GM18511 (cell line): ENCODE measurements at regions not wholly inside any gene's neighbourhood (a gene's known extent, or its start where the extent isn't known, plus 50 kb on each side); places are given as distances from the start of the nearest gene placed in this dataset.

Experiments used
- ATAC-seq: cut with Tn5 transposase; IDR thresholded peaks from one replicate; pipeline ENCODE4 v1.9.1; 2021; ENCODE audit warnings: mild to moderate bottlenecking, moderate library complexity; ENCODE audit not compliant: unreplicated experiment

- no peak for ATAC-seq
Measured at GRCh38 chr22:48950151-48950915, 877.3 kb downstream of the BRD1 start.

DNA sequence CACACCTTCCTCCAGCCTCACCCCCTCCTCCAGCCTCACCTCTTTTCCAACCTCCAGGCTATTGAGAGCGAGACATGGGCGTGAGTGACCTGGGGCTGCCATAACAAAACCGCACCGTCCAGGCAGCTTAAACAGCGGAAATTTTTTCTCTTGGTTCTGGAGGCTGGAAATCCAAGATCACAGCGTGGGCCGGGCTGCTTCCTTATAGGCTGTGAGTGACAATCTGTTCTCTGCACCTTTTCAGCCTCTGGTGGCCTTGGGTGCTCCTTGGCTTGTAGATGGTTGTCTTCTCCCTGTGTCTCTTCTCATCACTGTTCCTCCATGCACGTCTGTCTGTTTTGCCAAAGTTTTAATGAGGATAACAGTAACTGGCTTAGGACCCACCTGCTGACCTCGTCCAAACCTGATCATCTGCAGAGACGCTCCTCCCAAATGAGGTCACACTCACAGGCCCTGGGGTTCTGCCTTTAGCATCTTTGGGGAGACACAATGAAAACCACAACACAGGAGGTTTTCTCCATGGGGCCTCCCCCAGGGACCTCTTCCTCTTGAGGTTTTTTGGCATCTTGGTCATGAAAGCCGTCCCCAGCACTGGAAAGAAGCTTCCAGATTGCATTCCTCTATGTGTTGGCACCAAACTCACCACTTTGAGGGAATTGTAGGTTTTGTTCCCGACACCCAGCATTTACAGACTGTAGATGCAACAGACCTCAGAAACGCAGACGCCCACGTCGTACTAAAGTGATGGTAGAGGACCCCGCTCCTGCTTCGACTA is 878.1 kb downstream of the BRD1 start:
- no peak for ATAC-seq

- ATAC-seq: no peak
Measured at GRCh38 chr22:48948575-48949170, 879.0 kb downstream of the BRD1 start.

DNA sequence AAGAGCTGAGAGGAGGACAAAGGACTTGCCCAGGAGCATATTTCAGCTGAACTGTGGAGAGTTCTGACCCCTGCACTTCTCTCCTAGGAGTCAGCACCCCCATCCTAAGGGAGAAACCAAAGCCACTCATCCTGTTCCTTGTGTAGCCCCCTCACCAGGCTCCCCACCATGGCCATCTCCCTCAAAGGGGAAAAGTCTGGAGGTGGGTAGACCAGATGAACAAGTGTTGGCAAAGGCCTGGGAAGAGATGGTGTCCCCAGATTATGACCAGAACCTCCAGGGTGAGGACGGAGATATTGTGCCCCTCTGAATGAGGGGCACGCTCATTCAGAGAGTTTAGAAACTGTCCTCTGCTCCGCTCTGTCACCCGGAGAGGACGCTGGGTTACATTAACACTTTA is 880.0 kb downstream of the BRD1 start:
- ATAC-seq: no peak

GRCh38 chr22:48945621-48946458 is 881.8 kb downstream of the BRD1 start:
- ATAC-seq: no peak

GRCh38 chr22:48944751-48945620 is 882.7 kb downstream of the BRD1 start:
- no peak for ATAC-seq

GRCh38 chr22:48944433-48944750 is 883.3 kb downstream of the BRD1 start:
- no peak for ATAC-seq

GRCh38 chr22:48943567-48944432 is 883.9 kb downstream of the BRD1 start:
- no peak for ATAC-seq

DNA sequence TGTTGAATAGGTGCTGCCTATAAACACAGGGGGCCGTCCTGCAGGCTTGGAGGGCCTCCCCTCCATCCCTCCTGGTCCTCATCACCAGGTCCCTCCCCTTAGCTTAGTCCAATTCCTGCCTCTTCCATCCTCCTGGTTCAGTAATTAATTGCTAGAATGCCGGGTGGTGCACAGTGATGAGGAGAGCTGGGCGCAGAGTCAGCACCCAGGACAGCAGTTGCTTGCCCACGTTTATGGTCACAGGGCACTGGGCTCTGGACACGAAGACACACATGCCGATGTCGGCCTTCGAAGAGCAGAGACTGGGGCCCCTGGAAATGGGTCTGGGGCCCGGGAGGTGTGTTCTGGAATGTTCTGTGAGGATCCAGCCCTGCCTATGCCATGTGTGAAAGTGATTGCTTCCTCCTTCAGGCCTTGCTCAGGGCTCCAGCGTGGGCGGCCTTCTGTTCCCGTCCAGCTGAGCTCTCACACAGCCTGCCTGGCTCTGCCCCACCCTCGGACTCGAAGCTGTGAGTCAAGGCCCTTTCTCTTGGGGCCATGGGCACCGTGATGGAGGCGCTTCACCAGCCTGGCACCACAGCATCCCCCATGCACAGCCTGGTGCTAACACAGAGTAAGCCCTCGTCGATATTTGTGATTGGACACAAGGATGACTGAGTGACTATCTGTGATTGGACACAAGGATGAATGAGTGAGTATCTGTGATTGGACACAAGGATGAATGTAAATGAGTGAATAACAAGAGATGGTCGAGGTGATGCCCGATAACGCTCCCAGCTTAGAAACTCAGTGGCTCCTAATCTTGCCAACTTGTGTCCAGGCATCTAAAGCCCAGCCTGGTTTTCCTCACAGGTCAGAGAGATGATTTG is 884.7 kb downstream of the BRD1 start:
- no peak for ATAC-seq

DNA sequence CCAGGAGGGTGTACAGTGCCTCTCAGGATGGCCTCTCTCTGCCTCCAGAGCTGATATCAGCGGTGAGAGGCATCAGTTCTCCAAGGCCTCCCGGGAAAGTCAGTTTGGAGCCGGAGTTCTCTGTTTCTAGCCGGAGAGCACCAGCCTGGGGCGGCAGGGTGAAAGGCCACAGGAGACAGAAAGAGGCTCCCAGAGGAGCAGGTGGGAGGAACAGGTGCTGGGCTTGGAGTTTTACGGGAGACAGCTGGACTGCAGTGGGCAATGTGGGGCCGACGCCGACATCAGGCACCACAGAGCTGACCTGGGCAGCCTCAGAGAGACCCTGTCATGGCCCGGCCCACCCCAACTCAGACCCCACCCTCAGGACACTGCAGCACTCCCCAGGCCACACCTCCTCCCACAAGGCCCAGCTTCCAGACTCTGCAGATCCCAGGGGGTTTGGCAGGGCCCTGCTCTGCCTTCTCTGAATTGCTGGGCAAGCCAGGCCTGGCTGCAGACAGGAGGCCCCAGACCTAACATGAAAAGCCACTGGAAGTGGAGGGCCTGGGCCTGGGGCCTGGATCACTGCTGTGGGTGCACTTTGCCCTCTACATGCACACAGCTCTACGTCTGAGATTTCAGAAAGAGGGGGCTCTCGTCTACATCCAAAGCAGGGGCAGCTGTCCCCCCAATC is 885.6 kb downstream of the BRD1 start:
- no peak for ATAC-seq

DNA sequence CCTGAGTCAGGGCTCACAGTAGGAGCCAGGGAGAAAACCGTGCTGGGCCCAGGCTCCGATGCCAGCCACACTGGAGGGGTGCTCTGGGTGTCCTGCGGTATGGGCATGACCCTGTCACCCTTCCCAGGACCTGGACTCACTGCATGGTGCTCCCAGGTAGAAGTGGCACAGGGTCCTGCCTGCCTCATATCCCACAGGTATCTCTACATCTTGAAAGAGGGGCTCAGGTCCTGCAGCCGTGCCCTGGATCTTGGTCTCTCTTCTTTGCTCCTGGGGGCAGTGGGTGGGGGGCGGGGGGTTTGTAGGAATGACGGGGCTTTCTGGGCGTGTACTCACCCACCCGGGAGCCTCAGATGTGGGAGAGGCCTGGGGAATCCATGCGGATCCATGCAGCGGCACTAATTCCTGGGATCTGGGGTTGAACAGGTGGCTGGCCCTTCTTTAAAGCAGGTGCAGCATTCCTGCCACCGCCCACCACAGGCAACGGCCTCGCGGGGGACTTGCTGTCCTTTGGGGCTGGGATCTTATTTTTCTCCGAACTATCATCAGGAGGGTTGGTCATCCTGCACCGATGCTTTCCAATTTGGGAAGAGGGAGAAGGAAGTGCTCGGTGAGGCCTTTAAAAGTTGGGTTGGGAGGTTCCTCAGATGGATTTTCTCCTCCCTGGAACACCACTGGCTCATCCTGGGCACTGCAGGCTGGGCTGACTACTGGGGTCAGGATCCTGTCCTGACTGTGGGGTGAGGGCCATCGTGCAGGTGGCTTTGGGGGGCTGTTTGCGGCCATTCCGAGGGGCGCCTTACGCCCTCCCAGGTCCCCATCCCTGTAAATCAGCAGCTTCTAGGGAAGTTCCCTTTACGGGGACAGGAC is 886.4 kb downstream of the BRD1 start:
- no peak for ATAC-seq

DNA sequence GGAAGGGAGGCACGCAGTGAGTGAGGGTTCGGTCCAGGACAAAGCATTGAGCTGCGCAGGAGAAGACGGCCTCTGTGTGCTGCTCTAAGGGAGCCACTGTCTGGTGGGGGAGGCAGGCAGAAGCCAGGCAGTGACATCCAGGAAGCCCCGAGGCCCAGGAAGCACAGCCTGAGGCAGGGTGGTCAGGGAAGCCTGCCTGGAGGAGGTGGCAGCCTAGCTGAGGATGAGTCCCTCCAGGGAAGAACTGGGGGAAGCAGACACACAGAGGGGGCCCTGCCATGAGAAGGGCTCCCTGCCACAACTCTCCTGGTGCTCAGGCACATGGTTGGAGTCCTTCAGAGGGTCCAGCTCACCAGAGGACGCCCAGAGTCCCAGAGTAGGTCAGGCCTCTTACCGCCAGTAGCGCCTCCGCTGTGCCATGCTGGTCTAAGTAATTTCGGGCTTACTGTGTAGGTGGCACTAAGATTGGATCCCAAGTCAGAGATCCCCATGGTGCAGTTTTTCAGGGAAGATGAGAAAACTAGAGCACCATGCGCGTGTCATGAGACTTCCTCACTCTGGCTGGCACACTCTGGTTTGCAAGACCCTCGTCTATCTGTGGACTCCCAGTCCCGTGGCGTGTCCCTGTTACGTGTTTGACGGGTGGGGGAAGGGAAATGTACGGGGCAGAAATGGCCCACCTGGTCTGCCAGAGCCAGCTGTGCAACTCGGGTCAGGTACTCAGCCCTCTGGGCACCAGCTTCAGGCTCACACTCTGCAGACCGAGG is 887.2 kb downstream of the BRD1 start:
- no peak for ATAC-seq

GRCh38 chr22:48939441-48940265 is 888.0 kb downstream of the BRD1 start:
- no peak for ATAC-seq

- ATAC-seq: no peak
Measured at GRCh38 chr22:48938741-48939140, 888.9 kb downstream of the BRD1 start.

DNA sequence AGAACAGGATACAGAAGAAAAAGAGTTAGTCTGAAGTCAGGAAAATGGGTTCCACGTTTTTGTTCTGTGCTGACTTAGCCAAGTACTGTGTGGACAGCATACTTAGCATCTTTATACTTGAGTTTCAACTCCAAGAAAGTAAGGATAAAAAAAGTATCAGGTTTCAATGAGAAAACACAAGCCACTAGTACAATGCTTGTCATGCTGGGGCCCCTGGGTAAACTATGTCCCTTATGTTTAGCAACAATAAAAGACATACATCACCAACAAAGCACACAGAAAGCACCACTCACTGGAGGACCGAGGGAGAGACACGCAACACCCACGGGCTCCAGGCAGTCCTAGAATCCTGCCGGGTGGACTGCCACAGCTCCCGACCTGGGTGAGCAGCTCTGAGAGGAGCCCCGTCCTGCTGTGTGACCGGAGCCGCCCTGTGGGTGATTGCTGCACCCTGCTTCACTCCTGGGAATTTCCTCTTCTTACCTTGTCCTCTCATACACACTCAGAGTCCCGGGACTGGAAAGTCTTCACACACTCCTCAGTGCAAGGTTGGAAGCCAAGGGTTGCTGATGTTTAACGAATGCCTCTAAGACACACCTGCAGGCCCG is 890.5 kb downstream of the BRD1 start:
- ATAC-seq: no peak
